ENCODE measurements at regions not wholly inside any gene's neighbourhood (a gene's known extent, or its start where the extent isn't known, plus 50 kb on each side); places are given as distances from the start of the nearest gene placed in this dataset.

GRCh38 chr13:107562203-107562602 is 653.1 kb downstream of the LIG4 start:
- peaks cover 2% of the 10 kb centered on the region; the same call in 1 of the 2 replicates for H3K9me3 ChIP-seq (ENCODE audit: control insufficient read depth, insufficient read depth, low read length)
- H3K27me3 ChIP-seq (ENCODE audit: control insufficient read depth, insufficient read depth, low read length), result no peaks in the 10 kb centered on the region
- no peak for TF ChIP-seq CTCF (IDR thresholded peaks at IDR 0.05; ENCODE audit: low read depth, low read length)
- POLR2A ChIA-PET, result no interaction called here
- H3K27ac ChIP-seq (ENCODE audit: low read depth, low read length), result no peak overlapping the region
- H3K4me3 ChIP-seq (ENCODE audit: low read depth, low read length), result no peak overlapping the region
- DNase-seq (ENCODE audit: low read depth, low spot score), result no peak
- CTCF ChIA-PET, result interaction anchor here (0.6 to 0.9 kb wide), 2 partner anchors 60 to 594 kb away, joined by 3 to 4 read pairs; no protein-coding TSS in a partner anchor

- no peak for TF ChIP-seq CTCF (IDR thresholded peaks at IDR 0.05; ENCODE audit: low read depth, low read length)
- H3K27me3 ChIP-seq (ENCODE audit: control insufficient read depth, insufficient read depth, low read length), result no peaks in the 10 kb centered on the region
- ChIA-PET CTCF (interaction anchor here (1.1 kb wide), 1 partner anchor 601 kb away, joined by 3 read pairs; no protein-coding TSS in a partner anchor), POLR2A (no interaction called here)
- H3K27ac ChIP-seq (ENCODE audit: low read depth, low read length), result no peak overlapping the region
- no peak overlapping the region for H3K4me3 ChIP-seq (ENCODE audit: low read depth, low read length)
- no peak for DNase-seq (ENCODE audit: low read depth, low spot score)
- H3K9me3 ChIP-seq (ENCODE audit: control insufficient read depth, insufficient read depth, low read length), result peaks cover 2% of the 10 kb centered on the region; the same call in 1 of the 2 replicates
Observed at GRCh38 chr13:107554460-107554859, 660.9 kb downstream of the LIG4 start.

- ChIA-PET POLR2A (no interaction called here), CTCF (interaction anchor here (1.1 to 1.2 kb wide), 3 partner anchors 96 to 602 kb away, joined by 3 to 4 read pairs (median 3); no protein-coding TSS in a partner anchor)
- no peak for DNase-seq (ENCODE audit: low read depth, low spot score)
- Histone ChIP-seq H3K4me3 (ENCODE audit: low read depth, low read length) (no peak overlapping the region), H3K9me3 (ENCODE audit: control insufficient read depth, insufficient read depth, low read length) (peaks cover 2% of the 10 kb centered on the region; the same call in 1 of the 2 replicates), H3K27ac (ENCODE audit: low read depth, low read length) (no peak overlapping the region), H3K27me3 (ENCODE audit: control insufficient read depth, insufficient read depth, low read length) (no peaks in the 10 kb centered on the region)
- no peak for TF ChIP-seq CTCF (IDR thresholded peaks at IDR 0.05; ENCODE audit: low read depth, low read length)
Observed at GRCh38 chr13:107553838-107554237, 661.5 kb downstream of the LIG4 start.

- H3K27me3 ChIP-seq (ENCODE audit: control insufficient read depth, insufficient read depth, low read length), result no peaks in the 10 kb centered on the region
- POLR2A ChIA-PET, result no interaction called here
- no peak for DNase-seq (ENCODE audit: low read depth, low spot score)
- TF ChIP-seq CTCF (IDR thresholded peaks at IDR 0.05; ENCODE audit: low read depth, low read length), result no peak
- H3K27ac ChIP-seq (ENCODE audit: low read depth, low read length), result no peak overlapping the region
- no peaks in the 10 kb centered on the region for H3K9me3 ChIP-seq (ENCODE audit: control insufficient read depth, insufficient read depth, low read length)
- CTCF ChIA-PET, result no interaction called here
- H3K4me3 ChIP-seq (ENCODE audit: low read depth, low read length), result no peak overlapping the region
Observed at GRCh38 chr13:107551521-107551920, 663.8 kb downstream of the LIG4 start.

- H3K9me3 ChIP-seq (ENCODE audit: control insufficient read depth, insufficient read depth, low read length), result no peaks in the 10 kb centered on the region
- H3K27ac ChIP-seq (ENCODE audit: low read depth, low read length), result no peak overlapping the region
- H3K4me3 ChIP-seq (ENCODE audit: low read depth, low read length), result no peak overlapping the region
- no peaks in the 10 kb centered on the region for H3K27me3 ChIP-seq (ENCODE audit: control insufficient read depth, insufficient read depth, low read length)
- POLR2A ChIA-PET, result no interaction called here
- CTCF ChIA-PET, result no interaction called here
- TF ChIP-seq CTCF (IDR thresholded peaks at IDR 0.05; ENCODE audit: low read depth, low read length), result no peak
- no peak for DNase-seq (ENCODE audit: low read depth, low spot score)
Observed at GRCh38 chr13:107548338-107548737, 667.0 kb downstream of the LIG4 start.
